ENCODE measurements at regions not wholly inside any gene's neighbourhood (a gene's known extent, or its start where the extent isn't known, plus 50 kb on each side); places are given as distances from the start of the nearest gene placed in this dataset.

DNA sequence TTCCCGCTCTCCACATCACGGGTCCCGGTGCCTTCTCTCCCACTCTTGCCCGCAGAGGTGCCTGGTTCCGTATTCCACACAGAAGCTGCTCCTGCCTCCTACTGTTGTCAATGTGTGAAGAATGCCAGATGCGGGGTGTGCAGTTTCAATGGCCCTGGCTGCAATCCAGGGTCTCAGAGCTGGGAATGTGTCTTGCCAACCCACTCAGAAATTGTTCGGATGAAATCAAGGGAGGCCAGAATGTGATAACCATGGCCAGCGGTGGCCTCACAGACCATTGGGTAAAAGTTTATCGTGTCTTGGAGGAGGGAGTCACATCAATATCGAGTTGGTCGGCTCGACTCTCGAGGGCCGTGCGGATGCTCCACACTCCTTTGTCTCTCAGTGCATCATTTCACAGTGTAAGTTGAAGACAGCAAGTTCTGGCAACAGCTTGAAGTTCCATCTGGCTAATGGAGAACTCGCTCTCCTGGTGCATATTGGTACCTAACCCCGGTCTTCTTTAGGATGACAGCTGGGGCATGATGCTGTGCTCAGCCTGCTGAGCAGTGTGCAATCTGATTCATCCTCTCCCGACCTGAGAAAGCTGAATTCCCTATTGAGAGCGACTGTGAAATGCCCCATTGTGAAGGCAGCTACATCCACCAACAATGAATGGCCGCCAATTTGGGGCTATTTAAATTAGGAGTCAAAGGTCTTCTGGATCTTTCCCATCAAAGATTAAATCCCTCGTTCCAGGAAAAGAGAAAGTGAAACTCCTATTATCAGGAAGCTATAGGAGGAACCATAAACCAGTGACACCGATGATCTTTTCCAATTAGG lies 389.0 kb downstream of the SOX11 start:
- TF ChIP-seq, protein P1, sequence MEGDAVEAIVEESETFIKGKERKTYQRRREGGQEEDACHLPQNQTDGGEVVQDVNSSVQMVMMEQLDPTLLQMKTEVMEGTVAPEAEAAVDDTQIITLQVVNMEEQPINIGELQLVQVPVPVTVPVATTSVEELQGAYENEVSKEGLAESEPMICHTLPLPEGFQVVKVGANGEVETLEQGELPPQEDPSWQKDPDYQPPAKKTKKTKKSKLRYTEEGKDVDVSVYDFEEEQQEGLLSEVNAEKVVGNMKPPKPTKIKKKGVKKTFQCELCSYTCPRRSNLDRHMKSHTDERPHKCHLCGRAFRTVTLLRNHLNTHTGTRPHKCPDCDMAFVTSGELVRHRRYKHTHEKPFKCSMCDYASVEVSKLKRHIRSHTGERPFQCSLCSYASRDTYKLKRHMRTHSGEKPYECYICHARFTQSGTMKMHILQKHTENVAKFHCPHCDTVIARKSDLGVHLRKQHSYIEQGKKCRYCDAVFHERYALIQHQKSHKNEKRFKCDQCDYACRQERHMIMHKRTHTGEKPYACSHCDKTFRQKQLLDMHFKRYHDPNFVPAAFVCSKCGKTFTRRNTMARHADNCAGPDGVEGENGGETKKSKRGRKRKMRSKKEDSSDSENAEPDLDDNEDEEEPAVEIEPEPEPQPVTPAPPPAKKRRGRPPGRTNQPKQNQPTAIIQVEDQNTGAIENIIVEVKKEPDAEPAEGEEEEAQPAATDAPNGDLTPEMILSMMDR (IDR thresholded peaks at IDR 0.05 in 4 of 5, conservative IDR thresholded peaks at IDR 0.05 in 1 of 5): no peak
- TF ChIP-seq POLR2A (IDR thresholded peaks at IDR 0.05): no peak

Measured in gastrocnemius medialis (tissue), 4 donors.